Fibroblast of lung (primary cell): ENCODE measurements at regions not wholly inside any gene's neighbourhood (a gene's known extent, or its start where the extent isn't known, plus 50 kb on each side); places are given as distances from the start of the nearest gene placed in this dataset.

ENCODE experiments used
- CTCF ChIP-seq, 2 donors: IDR thresholded peaks in 1 of 2; conservative IDR thresholded peaks in 1 of 2; 1 replicate in 1 of 2; 2 replicates in 1 of 2; pipeline ENCODE4 v1.5.1; 2011 to 2012; ENCODE audit warnings: low read length in 2 of 2, control low read depth in 1 of 2, inconsistent platforms in 1 of 2, low read depth in 1 of 2, mild to moderate bottlenecking in 1 of 2
- EZH2 ChIP-seq: IDR thresholded peaks from 2 replicates; pipeline ENCODE4 v1.5.1; 2012; ENCODE audit warnings: low read length, control low read depth, mild to moderate bottlenecking; ENCODE audit errors: missing control alignments

- TF ChIP-seq CTCF (conservative IDR thresholded peaks at IDR 0.05 in 1 of 2, IDR thresholded peaks at IDR 0.05 in 1 of 2; ENCODE audit: low read depth in 1 of 2, low read length in 2 of 2) = no peak
- TF ChIP-seq EZH2 = no peak
Observed at GRCh38 chr5:4990462-4990861, 149.7 kb upstream of the ADAMTS16 start.
